Left ventricle myocardium inferior (tissue), 1 donor: ENCODE measurements at regions not wholly inside any gene's neighbourhood (a gene's known extent, or its start where the extent isn't known, plus 50 kb on each side); places are given as distances from the start of the nearest gene placed in this dataset.

Source experiments
- DNase-seq: peaks from one replicate; pipeline ENCODE4 v3.0.0-alpha.2; 2020
- H3K27ac ChIP-seq: fragments of 200-600 bp; replicated peaks from 2 replicates; pipeline ENCODE4 v1.8.0; 2021
- H3K27me3 ChIP-seq: fragments of 200-600 bp; 2 replicates; pipeline ENCODE4 v1.8.0; 2021; ENCODE audit warnings: low read depth
- H3K36me3 ChIP-seq: fragments of 200-600 bp; 2 replicates; pipeline ENCODE4 v1.8.0; 2021
- H3K4me1 ChIP-seq: fragments of 200-600 bp; 2 replicates; pipeline ENCODE4 v1.8.0; 2021
- H3K4me3 ChIP-seq: fragments of 200-600 bp; 2 replicates; pipeline ENCODE4 v1.8.0; 2021; ENCODE audit warnings: mild to moderate bottlenecking, moderate library complexity
- H3K9me3 ChIP-seq: fragments of 200-600 bp; replicated peaks from 2 replicates; pipeline ENCODE4 v1.8.0; 2021
- CTCF ChIP-seq: fragments of 200-600 bp; IDR thresholded peaks from 2 replicates; pipeline ENCODE4 v1.8.0; 2021; ENCODE audit warnings: antibody characterized with exemption, mild to moderate bottlenecking, borderline replicate concordance
- intact Hi-C: fragments of 100-400 bp; cut with micrococcal nuclease; formaldehyde crosslinking; loops from one replicate; pipeline ENCODE4 v1.11.0; 2022
- donor health status: DM: no; HTN: yes; CAD: no; lungs with severe emphysema.

DNA sequence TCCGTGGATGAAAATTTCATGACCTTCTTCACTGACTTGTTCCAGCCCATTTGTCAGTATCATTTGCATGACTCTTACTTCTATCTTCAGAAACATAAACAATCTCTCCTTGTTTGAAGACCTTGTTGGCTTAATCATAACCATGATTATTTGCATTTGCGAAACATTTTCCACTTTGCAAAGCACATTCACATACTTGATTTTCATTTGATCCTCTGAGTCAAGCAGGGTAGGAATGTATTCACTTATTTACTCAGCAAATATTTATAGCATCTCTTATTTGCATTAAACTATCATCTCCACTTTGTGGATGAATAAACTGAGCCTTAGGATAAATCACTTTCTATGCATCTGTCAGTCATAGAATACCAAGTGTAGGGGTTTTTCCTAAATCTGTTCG, 343.0 kb upstream of the SGCD start:
- intact Hi-C loops, result no loop called here
- H3K27me3 ChIP-seq, result no peaks in the 10 kb centered on the region

DNA sequence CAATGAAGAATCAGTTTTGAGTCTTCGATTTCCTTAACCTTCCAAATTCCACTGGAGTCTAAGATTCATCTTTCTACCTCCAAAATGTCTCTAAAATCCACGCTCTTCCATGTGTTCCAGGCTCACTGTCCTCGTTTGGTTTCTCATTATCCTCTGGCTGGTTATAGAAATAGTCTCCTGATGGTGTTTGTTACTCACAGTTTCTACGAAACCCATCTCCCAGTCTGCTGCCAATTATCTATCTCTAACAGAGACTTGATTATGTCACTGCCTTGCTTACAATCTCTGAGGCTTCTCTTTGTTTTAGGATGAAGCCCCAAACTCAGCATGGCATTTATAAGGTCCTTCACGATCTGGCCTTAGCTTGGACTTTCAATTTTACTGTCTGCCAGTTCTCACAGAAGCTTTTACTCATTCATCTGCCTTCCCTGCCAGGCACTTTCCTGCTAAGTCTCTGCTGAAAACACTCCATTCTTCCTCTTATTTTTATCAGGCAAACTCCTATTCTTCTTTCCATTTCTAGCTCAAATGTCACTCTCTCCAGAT, 339.6 kb upstream of the SGCD start:
- peaks cover 25% of the 10 kb centered on the region for H3K4me1 ChIP-seq
- no peak for TF ChIP-seq CTCF
- H3K4me3 ChIP-seq, result no peak overlapping the region
- H3K9me3 ChIP-seq, result no peaks in the 10 kb centered on the region
- intact Hi-C loops, result no loop called here
- DNase-seq, result no peak
- no peaks in the 10 kb centered on the region for H3K36me3 ChIP-seq
- no peaks in the 10 kb centered on the region for H3K27me3 ChIP-seq
- H3K27ac ChIP-seq, result no peak overlapping the region

More for the DNA sequence above, 343.0 kb upstream of the SGCD start:
- Histone ChIP-seq H3K36me3 (no peaks in the 10 kb centered on the region), H3K4me3 (no peak overlapping the region), H3K9me3 (no peaks in the 10 kb centered on the region), H3K4me1 (peaks cover 41% of the 10 kb centered on the region), H3K27ac (no peak overlapping the region)
- no peak for TF ChIP-seq CTCF
- DNase-seq, result no peak

DNA sequence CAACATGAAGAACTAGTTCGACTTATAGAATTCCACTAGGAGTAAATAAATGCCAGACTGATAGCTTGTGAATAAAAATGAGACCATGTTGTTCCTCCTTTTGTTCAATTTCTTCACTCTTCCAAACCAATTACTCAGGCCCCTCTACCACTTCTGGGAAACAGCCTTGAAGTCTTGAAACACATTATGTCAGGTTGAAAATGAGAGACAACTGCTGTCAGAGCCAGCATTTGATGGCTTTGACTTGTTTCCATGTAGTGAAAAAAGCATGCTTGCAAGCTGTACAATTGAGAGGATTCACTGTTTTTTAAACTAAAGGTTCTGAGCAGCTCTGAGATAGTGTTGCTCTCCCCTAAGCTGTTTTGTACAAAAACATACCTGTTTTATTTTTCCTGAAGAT, 337.1 kb upstream of the SGCD start:
- TF ChIP-seq CTCF, result no peak
- intact Hi-C loops, result no loop called here

DNA sequence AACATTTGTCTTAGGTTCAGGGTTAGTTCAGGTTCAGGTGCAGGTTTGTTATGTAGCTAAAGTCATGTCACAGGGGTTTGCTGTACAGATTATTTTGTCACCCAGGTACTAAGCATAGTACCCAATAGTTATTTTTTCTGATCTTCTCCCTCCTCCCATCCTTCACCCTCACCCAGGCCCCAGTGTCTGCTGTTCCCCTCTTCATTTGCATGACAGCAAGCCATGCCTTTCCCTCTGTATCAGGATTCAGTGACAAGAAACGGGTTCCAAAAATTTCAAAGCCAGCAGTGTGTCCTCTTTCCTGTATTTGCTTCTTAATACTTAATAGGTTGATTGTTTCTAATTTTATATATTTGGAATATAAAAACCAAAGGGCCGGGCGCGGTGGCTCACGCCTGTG, 330.8 kb upstream of the SGCD start:
- H3K4me1 ChIP-seq, result no peaks in the 10 kb centered on the region
- intact Hi-C loops, result no loop called here

More for the DNA sequence above, 337.1 kb upstream of the SGCD start:
- no peaks in the 10 kb centered on the region for H3K9me3 ChIP-seq
- no peak overlapping the region for H3K4me3 ChIP-seq
- no peak overlapping the region for H3K27ac ChIP-seq
- DNase-seq, result no peak
- no peaks in the 10 kb centered on the region for H3K27me3 ChIP-seq
- H3K36me3 ChIP-seq, result no peaks in the 10 kb centered on the region
- peaks cover 19% of the 10 kb centered on the region for H3K4me1 ChIP-seq

DNA sequence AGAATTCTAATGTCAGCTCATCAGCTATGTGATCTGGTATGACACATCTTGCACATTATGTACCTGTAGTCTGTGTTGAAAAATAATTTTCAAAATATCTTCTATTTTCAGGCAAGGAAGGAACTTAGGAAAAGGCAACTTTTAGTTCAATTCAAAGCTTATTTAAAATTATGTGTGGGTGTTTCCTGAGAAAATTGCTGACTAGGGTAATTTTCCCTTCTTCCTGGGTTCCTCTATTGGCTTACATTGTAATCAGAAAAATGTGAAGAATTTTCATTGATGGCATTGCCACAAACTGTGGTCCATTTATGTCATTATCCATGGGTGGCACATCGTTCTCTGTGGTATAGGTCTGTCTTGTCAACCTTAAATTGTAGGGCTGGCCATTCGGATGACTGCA, 328.7 kb upstream of the SGCD start:
- intact Hi-C loops, result no loop called here
- Histone ChIP-seq H3K27me3 (no peaks in the 10 kb centered on the region), H3K4me3 (no peak overlapping the region), H3K4me1 (peaks cover 4% of the 10 kb centered on the region), H3K9me3 (no peaks in the 10 kb centered on the region), H3K36me3 (no peaks in the 10 kb centered on the region), H3K27ac (no peak overlapping the region)
- no peak for TF ChIP-seq CTCF
- DNase-seq, result no peak

More for the DNA sequence above, 330.8 kb upstream of the SGCD start:
- no peak overlapping the region for H3K4me3 ChIP-seq
- H3K27me3 ChIP-seq, result no peaks in the 10 kb centered on the region
- H3K9me3 ChIP-seq, result no peaks in the 10 kb centered on the region
- no peak overlapping the region for H3K27ac ChIP-seq
- DNase-seq, result no peak
- H3K36me3 ChIP-seq, result no peaks in the 10 kb centered on the region
- no peak for TF ChIP-seq CTCF
